HEK293T (cell line): ENCODE measurements at regions not wholly inside any gene's neighbourhood (a gene's known extent, or its start where the extent isn't known, plus 50 kb on each side); places are given as distances from the start of the nearest gene placed in this dataset.

ENCODE experiments used
- BHLHE40 ChIP-seq: fragments of 450-650 bp; IDR thresholded peaks from 2 replicates; pipeline ENCODE4 v1.6.1; 2016; ENCODE audit warnings: mild to moderate bottlenecking, moderate library complexity, borderline replicate concordance
- PKNOX1 ChIP-seq: fragments of 450-650 bp; IDR thresholded peaks from 2 replicates; pipeline ENCODE4 v1.6.1; 2016
- SP1 ChIP-seq: fragments of 450-650 bp; IDR thresholded peaks from 2 replicates; pipeline ENCODE4 v1.6.1; 2017
- SUZ12 ChIP-seq: fragments of 450-650 bp; IDR thresholded peaks from 2 replicates; pipeline ENCODE4 v1.6.1; 2016; ENCODE audit warnings: mild to moderate bottlenecking

GRCh38 chr3:18883571-18883970, 264.7 kb upstream of the KCNH8 start:
- TF ChIP-seq BHLHE40 (no peak), SUZ12 (no peak), SP1 (no peak), PKNOX1 (no peak)
